ENCODE measurements at regions not wholly inside any gene's neighbourhood (a gene's known extent, or its start where the extent isn't known, plus 50 kb on each side); places are given as distances from the start of the nearest gene placed in this dataset.

- Histone ChIP-seq H2AK5ac (ENCODE audit: low read length) (no peak overlapping the region), H2BK12ac (ENCODE audit: low read length) (no peak overlapping the region), H4K91ac (ENCODE audit: low read depth, low read length) (no peak overlapping the region), H3K4me3 (ENCODE audit: low read depth, low read length) (no peak overlapping the region), H3K27me3 (ENCODE audit: insufficient read depth, low read length) (no peaks in the 10 kb centered on the region), H3K4me2 (ENCODE audit: low read length) (no peak overlapping the region), H3K9me3 (ENCODE audit: insufficient read depth, low read depth, low read length) (peaks cover 12% of the 10 kb centered on the region), H4K12ac (ENCODE audit: low read depth, low read length) (no peak overlapping the region), H3K14ac (ENCODE audit: low read length) (no peak overlapping the region), H2AFZ (ENCODE audit: insufficient read depth, low read length, poor library complexity) (no peak overlapping the region), H3K4me1 (ENCODE audit: control insufficient read depth in 1 of 2, insufficient read depth in 2 of 2, low read length in 2 of 2) (peaks cover 2% of the 10 kb centered on the region in 2 experiments), H3K36me3 (ENCODE audit: control insufficient read depth in 1 of 2, insufficient read depth in 2 of 2, low read length in 2 of 2) (no peaks in the 10 kb centered on the region), H3K79me2 (ENCODE audit: control insufficient read depth, insufficient read depth, low read length, poor library complexity) (no peaks in the 10 kb centered on the region), H3K4ac (ENCODE audit: low read depth, low read length) (no peak overlapping the region), H3K23ac (ENCODE audit: low read length) (no peak overlapping the region), H3K9ac (ENCODE audit: low read length) (no peak overlapping the region), H3K18ac (ENCODE audit: low read length) (no peak overlapping the region), H2BK5ac (ENCODE audit: low read depth, low read length, poor library complexity) (no peak overlapping the region), H4K8ac (ENCODE audit: low read depth, low read length) (no peak overlapping the region), H2BK120ac (ENCODE audit: insufficient read depth, low read length, poor library complexity) (no peak overlapping the region), H3K79me1 (ENCODE audit: low read length) (no peaks in the 10 kb centered on the region), H3K27ac (ENCODE audit: low read depth, low read length) (no peak overlapping the region)
- peak in 1 of 2 donors; percentile 33 for DNase-seq
- WGBS (ENCODE audit: extremely low coverage, insufficient coverage, insufficient read length): no CpG with 5 or more reads among the region's 7 CpGs
These were observed 108.6 kb downstream of the SIK1 start for GRCh38 chr21:43318368-43318767.

- no peak overlapping the region for H2AFZ ChIP-seq (ENCODE audit: insufficient read depth, low read length, poor library complexity)
- H4K91ac ChIP-seq (ENCODE audit: low read depth, low read length): no peak overlapping the region
- H3K9me3 ChIP-seq (ENCODE audit: insufficient read depth, low read depth, low read length): peaks cover 12% of the 10 kb centered on the region
- H3K18ac ChIP-seq (ENCODE audit: low read length): no peak overlapping the region
- no peak overlapping the region for H4K12ac ChIP-seq (ENCODE audit: low read depth, low read length)
- no peak overlapping the region for H2BK5ac ChIP-seq (ENCODE audit: low read depth, low read length, poor library complexity)
- H3K4ac ChIP-seq (ENCODE audit: low read depth, low read length): no peak overlapping the region
- no peak overlapping the region for H3K9ac ChIP-seq (ENCODE audit: low read length)
- WGBS (ENCODE audit: extremely low coverage, insufficient coverage, insufficient read length): no CpG with 5 or more reads among the region's 9 CpGs
- H3K36me3 ChIP-seq (ENCODE audit: control insufficient read depth in 1 of 2, insufficient read depth in 2 of 2, low read length in 2 of 2): no peaks in the 10 kb centered on the region
- H4K8ac ChIP-seq (ENCODE audit: low read depth, low read length): no peak overlapping the region
- H3K79me1 ChIP-seq (ENCODE audit: low read length): no peaks in the 10 kb centered on the region
- H2BK120ac ChIP-seq (ENCODE audit: insufficient read depth, low read length, poor library complexity): no peak overlapping the region
- H3K14ac ChIP-seq (ENCODE audit: low read length): no peak overlapping the region
- H3K4me2 ChIP-seq (ENCODE audit: low read length): no peak overlapping the region
- H3K4me1 ChIP-seq (ENCODE audit: control insufficient read depth in 1 of 2, insufficient read depth in 2 of 2, low read length in 2 of 2): peaks cover 2 to 4% of the 10 kb centered on the region in 2 experiments
- no peak overlapping the region for H3K4me3 ChIP-seq (ENCODE audit: low read depth, low read length)
- DNase-seq: peak in 1 of 2 donors; percentile 15
- H3K27me3 ChIP-seq (ENCODE audit: insufficient read depth, low read length): no peaks in the 10 kb centered on the region
- H3K23ac ChIP-seq (ENCODE audit: low read length): no peak overlapping the region
- H2AK5ac ChIP-seq (ENCODE audit: low read length): no peak overlapping the region
- H3K27ac ChIP-seq (ENCODE audit: low read depth, low read length): no peak overlapping the region
- no peaks in the 10 kb centered on the region for H3K79me2 ChIP-seq (ENCODE audit: control insufficient read depth, insufficient read depth, low read length, poor library complexity)
- H2BK12ac ChIP-seq (ENCODE audit: low read length): no peak overlapping the region
These were observed 109.0 kb downstream of the SIK1 start for GRCh38 chr21:43317959-43318358.

GRCh38 chr21:43317254-43317748, 109.6 kb downstream of the SIK1 start:
- H3K14ac ChIP-seq (ENCODE audit: low read length): no peak overlapping the region
- no CpG with 5 or more reads among the region's 11 CpGs for WGBS (ENCODE audit: extremely low coverage, insufficient coverage, insufficient read length)
- no peak overlapping the region for H3K4me2 ChIP-seq (ENCODE audit: low read length)
- H3K18ac ChIP-seq (ENCODE audit: low read length): no peak overlapping the region
- peaks cover 2 to 6% of the 10 kb centered on the region in 2 experiments for H3K4me1 ChIP-seq (ENCODE audit: control insufficient read depth in 1 of 2, insufficient read depth in 2 of 2, low read length in 2 of 2)
- no peak overlapping the region for H3K9ac ChIP-seq (ENCODE audit: low read length)
- no peak overlapping the region for H2BK12ac ChIP-seq (ENCODE audit: low read length)
- H3K9me3 ChIP-seq (ENCODE audit: insufficient read depth, low read depth, low read length): peaks cover 12% of the 10 kb centered on the region
- no peak overlapping the region for H2BK120ac ChIP-seq (ENCODE audit: insufficient read depth, low read length, poor library complexity)
- no peak overlapping the region for H4K8ac ChIP-seq (ENCODE audit: low read depth, low read length)
- DNase-seq: no peak
- no peak overlapping the region for H3K4ac ChIP-seq (ENCODE audit: low read depth, low read length)
- H2AFZ ChIP-seq (ENCODE audit: insufficient read depth, low read length, poor library complexity): no peak overlapping the region
- H3K36me3 ChIP-seq (ENCODE audit: control insufficient read depth in 1 of 2, insufficient read depth in 2 of 2, low read length in 2 of 2): no peaks in the 10 kb centered on the region
- H2BK5ac ChIP-seq (ENCODE audit: low read depth, low read length, poor library complexity): no peak overlapping the region
- no peak overlapping the region for H2AK5ac ChIP-seq (ENCODE audit: low read length)
- no peak overlapping the region for H4K91ac ChIP-seq (ENCODE audit: low read depth, low read length)
- H3K23ac ChIP-seq (ENCODE audit: low read length): no peak overlapping the region
- no peak overlapping the region for H4K12ac ChIP-seq (ENCODE audit: low read depth, low read length)
- H3K4me3 ChIP-seq (ENCODE audit: low read depth, low read length): no peak overlapping the region
- no peaks in the 10 kb centered on the region for H3K27me3 ChIP-seq (ENCODE audit: insufficient read depth, low read length)
- no peaks in the 10 kb centered on the region for H3K79me1 ChIP-seq (ENCODE audit: low read length)
- no peak overlapping the region for H3K27ac ChIP-seq (ENCODE audit: low read depth, low read length)
- H3K79me2 ChIP-seq (ENCODE audit: control insufficient read depth, insufficient read depth, low read length, poor library complexity): no peaks in the 10 kb centered on the region

- no peak for DNase-seq
- Histone ChIP-seq H2AK5ac (ENCODE audit: low read length) (no peak overlapping the region), H2BK12ac (ENCODE audit: low read length) (no peak overlapping the region), H4K91ac (ENCODE audit: low read depth, low read length) (no peak overlapping the region), H3K4me2 (ENCODE audit: low read length) (no peak overlapping the region), H3K4ac (ENCODE audit: low read depth, low read length) (no peak overlapping the region), H3K9me3 (ENCODE audit: insufficient read depth, low read depth, low read length) (peaks cover 12% of the 10 kb centered on the region), H3K23ac (ENCODE audit: low read length) (no peak overlapping the region), H2BK120ac (ENCODE audit: insufficient read depth, low read length, poor library complexity) (no peak overlapping the region), H4K12ac (ENCODE audit: low read depth, low read length) (no peak overlapping the region), H3K79me2 (ENCODE audit: control insufficient read depth, insufficient read depth, low read length, poor library complexity) (no peaks in the 10 kb centered on the region), H2BK5ac (ENCODE audit: low read depth, low read length, poor library complexity) (no peak overlapping the region), H3K18ac (ENCODE audit: low read length) (no peak overlapping the region), H3K27ac (ENCODE audit: low read depth, low read length) (no peak overlapping the region), H3K4me3 (ENCODE audit: low read depth, low read length) (no peak overlapping the region), H3K79me1 (ENCODE audit: low read length) (no peaks in the 10 kb centered on the region), H3K27me3 (ENCODE audit: insufficient read depth, low read length) (no peaks in the 10 kb centered on the region), H2AFZ (ENCODE audit: insufficient read depth, low read length, poor library complexity) (no peak overlapping the region), H4K8ac (ENCODE audit: low read depth, low read length) (no peak overlapping the region), H3K9ac (ENCODE audit: low read length) (no peak overlapping the region), H3K36me3 (ENCODE audit: control insufficient read depth in 1 of 2, insufficient read depth in 2 of 2, low read length in 2 of 2) (no peaks in the 10 kb centered on the region), H3K4me1 (ENCODE audit: control insufficient read depth in 1 of 2, insufficient read depth in 2 of 2, low read length in 2 of 2) (peaks cover 5 to 9% of the 10 kb centered on the region in 2 experiments), H3K14ac (ENCODE audit: low read length) (no peak overlapping the region)
- no CpG with 5 or more reads among the region's 19 CpGs for WGBS (ENCODE audit: extremely low coverage, insufficient coverage, insufficient read length)
These were observed 110.6 kb downstream of the SIK1 start for GRCh38 chr21:43316156-43316845.

All from trophoblast cell (in vitro differentiated cells and primary cell).